Chondrocyte (in vitro differentiated cells): ENCODE measurements at regions not wholly inside any gene's neighbourhood (a gene's known extent, or its start where the extent isn't known, plus 50 kb on each side); places are given as distances from the start of the nearest gene placed in this dataset.

Experiments
- DNase-seq: peaks from one replicate; pipeline ENCODE4 v3.0.0; 2021; ENCODE audit warnings: mixed read lengths, low spot score
- H3K27ac Mint-ChIP-seq: one replicate; pipeline ENCODE4 v1.8.0; 2021; ENCODE audit warnings: mild to moderate bottlenecking, moderate library complexity, mixed read lengths; ENCODE audit not compliant: unreplicated experiment
- H3K27me3 Mint-ChIP-seq: 2 replicates; pipeline ENCODE4 v1.8.0; 2021; ENCODE audit warnings: low read depth, mixed read lengths
- H3K36me3 Mint-ChIP-seq: 2 replicates; pipeline ENCODE4 v1.8.0; 2021; ENCODE audit warnings: low read depth, mixed read lengths
- H3K4me1 Mint-ChIP-seq: 2 replicates; pipeline ENCODE4 v1.8.0; 2021; ENCODE audit warnings: low read depth, mild to moderate bottlenecking, mixed read lengths
- H3K4me3 Mint-ChIP-seq: one replicate; pipeline ENCODE4 v1.8.0; 2021; ENCODE audit warnings: mild to moderate bottlenecking, moderate library complexity, mixed read lengths; ENCODE audit not compliant: unreplicated experiment
- H3K9me3 Mint-ChIP-seq: 2 replicates; pipeline ENCODE4 v1.8.0; 2021; ENCODE audit warnings: low read depth, mixed read lengths
- CTCF ChIP-seq: fragments of 200-600 bp; sonication (generic); IDR thresholded peaks from 2 replicates; pipeline ENCODE4 v1.5.0; 2021; ENCODE audit warnings: antibody characterized with exemption, mild to moderate bottlenecking, moderate library complexity

- no peak for TF ChIP-seq CTCF
- Mint-ChIP-seq H3K4me3 (no peak overlapping the region), H3K27ac (no peak overlapping the region), H3K36me3 (no peaks in the 10 kb centered on the region), H3K4me1 (no peaks in the 10 kb centered on the region), H3K27me3 (peaks cover 5% of the 10 kb centered on the region), H3K9me3 (no peaks in the 10 kb centered on the region)
- no peak for DNase-seq
Measured at GRCh38 chr6:80720824-80721223, 614.4 kb downstream of the BCKDHB start.

- H3K4me3 Mint-ChIP-seq = no peak overlapping the region
- no peak for TF ChIP-seq CTCF
- peaks cover 14% of the 10 kb centered on the region for H3K27me3 Mint-ChIP-seq
- H3K9me3 Mint-ChIP-seq = no peaks in the 10 kb centered on the region
- DNase-seq = no peak
- no peak overlapping the region for H3K27ac Mint-ChIP-seq
- H3K4me1 Mint-ChIP-seq = no peaks in the 10 kb centered on the region
- H3K36me3 Mint-ChIP-seq = no peaks in the 10 kb centered on the region
Measured at GRCh38 chr6:80714513-80714912, 608.0 kb downstream of the BCKDHB start.

GRCh38 chr6:80698459-80698858 lies 592.0 kb downstream of the BCKDHB start:
- H3K27ac Mint-ChIP-seq = no peak overlapping the region
- DNase-seq = no peak
- no peak overlapping the region for H3K4me3 Mint-ChIP-seq
- TF ChIP-seq CTCF = no peak
- H3K4me1 Mint-ChIP-seq = peaks cover 8% of the 10 kb centered on the region
- peaks cover 31% of the 10 kb centered on the region for H3K9me3 Mint-ChIP-seq
- H3K36me3 Mint-ChIP-seq = peaks cover 3% of the 10 kb centered on the region
- no peaks in the 10 kb centered on the region for H3K27me3 Mint-ChIP-seq

GRCh38 chr6:80696268-80696667 lies 589.8 kb downstream of the BCKDHB start:
- peaks cover 19% of the 10 kb centered on the region for H3K9me3 Mint-ChIP-seq
- H3K36me3 Mint-ChIP-seq = no peaks in the 10 kb centered on the region
- TF ChIP-seq CTCF = no peak
- H3K4me3 Mint-ChIP-seq = no peak overlapping the region
- H3K27me3 Mint-ChIP-seq = no peaks in the 10 kb centered on the region
- no peak overlapping the region for H3K27ac Mint-ChIP-seq
- DNase-seq = no peak
- H3K4me1 Mint-ChIP-seq = peaks cover 8% of the 10 kb centered on the region

GRCh38 chr6:80690551-80691131 lies 584.2 kb downstream of the BCKDHB start:
- Mint-ChIP-seq H3K27me3 (peaks cover 3% of the 10 kb centered on the region), H3K4me1 (peaks cover 10% of the 10 kb centered on the region), H3K9me3 (peaks cover 25% of the 10 kb centered on the region), H3K36me3 (peaks cover 9% of the 10 kb centered on the region), H3K4me3 (no peak overlapping the region), H3K27ac (no peak overlapping the region)
- no peak for DNase-seq
- no peak for TF ChIP-seq CTCF
